HG02610 (cell line): ENCODE measurements at regions not wholly inside any gene's neighbourhood (a gene's known extent, or its start where the extent isn't known, plus 50 kb on each side); places are given as distances from the start of the nearest gene placed in this dataset.

Experiments used
- ATAC-seq: cut with Tn5 transposase; IDR thresholded peaks from one replicate; pipeline ENCODE4 v1.9.1; 2021; ENCODE audit warnings: mild to moderate bottlenecking, moderate library complexity; ENCODE audit not compliant: unreplicated experiment

DNA sequence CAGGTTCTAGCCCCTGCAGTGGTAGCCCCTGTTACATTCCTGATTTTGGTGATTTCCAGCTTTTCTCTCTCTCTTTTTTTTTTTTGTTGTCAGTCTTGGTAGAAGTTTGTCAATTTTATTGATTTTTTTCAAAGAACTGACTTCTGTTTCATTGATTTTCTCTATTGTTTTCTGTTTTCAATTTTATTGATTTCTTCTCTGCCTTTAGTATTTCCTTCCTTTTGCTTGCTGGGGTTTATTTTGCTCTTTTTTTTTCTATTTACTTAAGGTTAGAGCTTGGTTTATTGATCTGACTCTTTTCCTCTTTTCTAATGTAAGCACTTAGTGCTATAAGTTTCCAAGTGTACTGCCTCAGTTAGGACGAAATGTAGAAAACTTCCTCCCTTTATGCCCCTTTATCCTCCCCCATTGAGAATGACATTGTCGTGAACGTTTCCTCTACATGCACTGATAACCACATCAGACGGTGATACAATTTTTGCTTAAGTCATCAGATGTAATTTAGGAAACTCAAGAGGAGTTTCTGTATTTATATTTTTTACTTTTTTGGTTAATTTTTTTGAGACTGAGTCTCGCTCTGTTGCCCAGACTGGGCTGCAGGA lies 81.1 kb upstream of the HS6ST1 start:
- no peak for ATAC-seq

DNA sequence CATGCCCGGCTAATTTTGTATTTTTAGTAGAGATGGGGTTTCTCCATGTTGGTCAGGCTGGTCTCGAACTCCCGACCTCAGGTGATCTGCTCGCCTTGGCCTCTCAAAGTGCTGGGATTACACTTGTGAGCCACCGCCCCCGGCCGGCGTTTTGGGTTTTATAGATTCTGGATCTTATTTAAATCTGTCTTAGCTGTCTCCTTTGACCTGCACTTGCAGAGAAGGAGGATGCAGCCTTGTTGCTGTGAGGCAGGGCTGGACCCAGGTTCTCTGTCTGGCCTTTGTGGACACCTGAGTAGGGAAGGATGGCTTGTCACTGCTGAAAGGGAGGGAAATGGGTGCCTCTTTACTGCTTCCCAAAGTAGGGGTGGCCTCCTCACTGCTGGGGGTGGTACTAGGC lies 83.0 kb upstream of the HS6ST1 start:
- ATAC-seq = no peak

DNA sequence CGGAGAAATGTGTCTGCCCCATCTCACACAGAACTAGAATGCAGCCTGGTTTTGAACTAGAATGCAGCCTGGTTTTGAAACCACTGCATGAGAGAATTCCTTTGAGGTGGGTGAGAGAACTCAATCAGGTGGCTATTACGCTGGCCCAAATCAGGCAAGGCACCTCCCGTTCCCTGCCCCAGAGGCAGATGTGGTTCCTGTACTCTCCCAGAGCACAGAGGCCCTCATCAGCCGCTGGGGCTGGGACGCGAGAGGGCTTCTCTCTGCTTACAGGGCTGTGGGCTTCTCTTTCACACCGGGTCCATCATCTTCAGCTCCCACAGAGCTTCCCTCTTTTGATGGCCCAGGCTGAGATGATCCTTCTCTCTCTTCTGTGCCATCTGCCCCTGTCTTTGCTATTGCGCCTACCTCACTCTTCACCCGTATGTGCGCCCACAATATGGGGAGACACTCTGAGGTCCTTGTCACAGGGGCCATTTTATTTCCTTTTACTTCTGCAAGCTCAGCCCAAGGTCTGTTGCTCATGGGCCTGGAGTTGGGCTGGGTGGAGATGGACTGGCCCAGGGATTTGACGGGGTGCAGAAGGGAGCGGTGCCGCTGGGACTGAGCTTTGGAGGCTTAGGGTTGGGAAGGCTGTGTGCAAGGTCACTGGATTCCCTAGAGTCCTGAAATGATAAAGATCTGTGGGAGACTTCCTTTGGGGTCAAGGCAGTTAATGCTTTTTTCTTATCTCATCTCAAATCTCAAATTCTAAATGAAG lies 84.4 kb upstream of the HS6ST1 start:
- ATAC-seq = no peak

DNA sequence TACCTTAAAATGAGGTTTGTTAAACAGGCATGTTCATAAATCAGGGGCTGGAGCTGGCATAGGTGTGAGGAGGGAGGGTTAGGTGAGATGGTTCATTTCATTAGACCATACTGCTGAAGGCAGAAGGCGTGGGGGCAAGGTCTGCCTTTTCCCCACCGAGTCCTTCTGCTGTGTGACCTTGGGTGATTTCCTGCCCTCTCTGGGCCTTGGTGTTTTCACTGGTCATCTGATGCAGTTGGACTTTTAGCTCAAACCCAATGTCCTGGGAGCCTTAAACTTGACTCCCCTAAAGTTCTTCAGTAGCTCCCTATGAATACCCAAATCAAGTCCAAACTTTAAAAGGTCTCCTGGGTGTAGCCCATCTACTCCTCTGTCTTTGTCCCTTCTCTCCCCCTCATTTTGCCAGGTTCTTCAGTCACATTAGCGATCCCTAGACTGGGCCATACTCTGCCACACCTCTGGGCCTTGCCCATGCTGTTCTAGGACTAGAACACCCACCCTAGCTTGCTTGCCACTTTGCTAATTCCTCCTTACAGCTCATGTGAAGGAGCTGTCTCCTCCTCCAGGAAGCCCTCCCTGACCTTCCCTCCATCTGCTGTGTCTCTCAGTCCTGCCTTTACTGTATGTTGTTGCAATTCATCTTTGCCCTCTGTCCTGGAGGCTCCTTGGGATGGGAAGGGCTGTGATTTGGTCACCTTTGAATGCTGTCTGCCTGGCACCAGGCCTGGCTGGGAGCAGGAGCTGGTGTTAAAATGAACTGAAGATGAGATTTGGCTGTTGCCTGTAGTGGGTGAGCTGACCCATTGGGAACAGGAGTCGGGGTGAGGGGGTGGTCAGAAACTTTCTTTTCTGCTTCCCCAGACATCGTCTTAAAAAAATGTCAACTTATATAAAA lies 85.4 kb upstream of the HS6ST1 start:
- no peak for ATAC-seq

- no peak for ATAC-seq
Measured at GRCh38 chr2:128404709-128405466, 86.2 kb upstream of the HS6ST1 start.

DNA sequence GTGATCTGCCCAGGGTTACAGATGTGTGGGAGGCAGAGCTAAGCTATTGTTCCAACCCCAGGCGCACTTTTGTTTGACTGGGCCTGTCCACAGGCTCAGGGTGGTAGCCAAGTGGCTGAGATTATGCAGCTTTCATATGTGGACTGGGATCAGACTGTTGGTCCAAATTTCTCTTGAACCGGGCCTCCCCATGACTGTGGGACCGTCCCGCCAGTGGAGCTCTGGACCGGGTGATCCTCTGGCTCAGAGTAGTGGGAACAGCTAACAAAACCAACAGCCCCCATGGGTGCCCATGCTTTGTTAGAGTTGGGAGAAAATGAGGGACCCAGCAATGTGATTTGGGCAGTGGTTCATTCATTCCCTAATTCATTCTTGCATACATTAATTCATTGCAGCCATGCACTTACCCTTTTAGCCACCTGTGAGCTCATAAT lies 86.8 kb upstream of the HS6ST1 start:
- ATAC-seq = no peak

GRCh38 chr2:128405981-128406613 lies 87.4 kb upstream of the HS6ST1 start:
- ATAC-seq = no peak

DNA sequence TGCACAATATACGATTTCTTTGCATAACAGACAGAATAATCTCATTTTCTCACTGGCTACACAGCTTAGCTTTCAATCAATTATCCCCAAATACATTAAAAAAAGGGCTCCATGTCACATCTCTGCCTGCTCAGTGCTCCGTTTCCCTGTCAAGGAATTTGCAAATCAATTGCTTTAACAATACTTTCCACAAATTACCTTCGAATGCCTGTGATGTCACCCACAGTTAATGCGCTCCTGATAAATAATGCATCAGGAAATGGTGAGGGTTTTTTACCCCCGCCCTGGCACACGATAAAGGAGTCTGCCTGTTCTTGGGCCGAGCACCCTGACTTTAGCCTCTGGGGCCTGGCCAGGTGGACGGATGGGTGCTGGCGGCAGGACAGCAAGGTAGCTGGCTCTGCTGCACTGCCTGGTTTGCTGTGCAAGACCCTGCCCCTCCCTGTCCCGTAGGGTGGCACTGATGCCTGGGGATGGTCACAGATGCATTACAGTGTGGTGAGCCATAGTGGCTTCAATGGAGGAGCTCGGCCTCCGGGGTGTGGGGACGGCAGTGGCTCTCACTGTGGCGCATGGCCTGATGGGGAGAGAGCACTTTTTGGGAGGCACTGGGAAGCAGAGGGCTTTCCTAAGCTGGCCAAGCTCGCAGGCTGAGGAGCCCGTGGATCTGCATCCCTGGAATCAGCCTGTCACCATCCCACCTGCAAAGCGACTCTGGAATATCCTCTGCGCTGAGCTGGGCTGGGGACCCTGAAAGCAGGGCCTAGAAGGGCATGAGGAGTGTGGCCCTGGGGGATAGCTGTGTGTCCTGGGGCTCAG lies 88.3 kb upstream of the HS6ST1 start:
- no peak for ATAC-seq

- ATAC-seq = no peak
Measured at GRCh38 chr2:128408349-128409305, 90.0 kb upstream of the HS6ST1 start.

GRCh38 chr2:128409326-128410034 lies 90.8 kb upstream of the HS6ST1 start:
- ATAC-seq = no peak

DNA sequence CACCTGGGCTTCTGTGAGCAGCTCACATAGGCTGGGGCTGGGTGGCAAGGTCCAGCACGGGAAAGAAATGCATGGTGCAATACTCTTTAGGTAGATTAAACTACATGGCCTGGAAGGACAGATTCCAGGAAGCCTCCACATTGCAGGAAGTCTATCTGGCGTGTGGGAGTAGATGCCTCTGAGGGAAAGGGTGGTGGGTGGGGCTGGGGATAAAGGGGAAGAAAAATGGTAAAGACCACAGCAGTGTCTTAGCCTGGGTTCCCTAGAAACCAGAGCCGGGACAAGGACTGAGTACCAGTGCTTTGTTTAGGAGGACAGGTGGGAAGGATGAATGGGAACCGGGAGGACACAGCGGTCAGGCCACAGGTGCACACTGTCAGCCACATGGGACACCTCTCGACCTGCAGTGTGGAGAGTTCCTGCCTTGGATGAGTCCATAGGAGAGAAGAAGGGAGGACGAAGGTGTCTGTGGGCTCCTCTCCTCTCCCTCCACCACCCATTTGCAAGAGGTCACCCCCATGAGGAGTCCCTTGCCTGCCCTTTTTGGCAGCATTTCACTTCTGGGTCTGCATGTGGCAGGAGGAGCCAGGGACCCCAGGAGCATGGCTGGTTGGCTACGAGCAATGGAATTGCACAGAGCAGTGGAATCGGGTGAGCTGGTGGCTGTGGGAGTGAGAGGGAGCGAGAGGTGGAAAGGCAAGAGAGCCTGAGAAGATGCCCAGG lies 91.5 kb upstream of the HS6ST1 start:
- ATAC-seq = no peak

DNA sequence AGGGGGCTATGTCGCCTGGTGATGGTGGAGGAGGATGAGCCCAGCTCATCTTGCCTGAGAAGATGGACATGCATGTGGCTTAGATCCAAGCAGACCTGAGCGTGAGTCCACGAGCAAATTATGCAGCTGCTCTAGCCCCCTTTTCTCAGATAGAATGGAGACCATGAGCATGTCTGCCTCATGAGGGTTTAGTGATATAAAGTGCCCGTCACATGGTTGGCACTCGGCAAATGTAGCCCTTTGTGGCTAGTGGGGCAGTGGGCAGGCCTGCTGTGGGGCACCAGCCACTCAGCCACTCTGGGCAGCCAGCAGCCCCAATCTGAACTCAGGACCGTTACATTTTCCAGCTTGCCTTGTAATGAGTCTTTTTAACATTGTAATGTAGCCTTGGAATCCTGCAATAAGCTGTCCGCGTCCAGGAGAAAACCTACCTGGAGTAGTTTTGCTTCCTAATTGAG lies 92.1 kb upstream of the HS6ST1 start:
- ATAC-seq = no peak

DNA sequence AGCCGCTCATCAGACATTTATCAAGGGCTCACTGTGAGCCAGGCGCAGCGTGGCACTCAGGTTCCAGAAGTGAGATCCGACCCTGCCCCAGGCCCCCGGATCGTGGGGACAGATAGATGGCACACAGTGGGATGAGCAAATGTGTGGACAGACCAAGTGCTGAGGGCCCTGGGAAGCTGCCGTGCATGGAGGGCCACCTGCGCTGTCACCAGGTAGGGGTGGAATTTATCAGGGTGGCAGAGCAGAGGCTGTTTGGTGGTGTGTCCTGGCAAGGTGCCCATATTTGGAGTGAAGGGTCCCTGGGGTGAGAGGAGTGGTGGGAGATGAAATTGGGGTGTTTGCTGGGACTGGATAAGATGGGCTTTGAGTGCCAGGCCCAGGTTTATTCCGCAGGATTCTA lies 92.8 kb upstream of the HS6ST1 start:
- no peak for ATAC-seq

GRCh38 chr2:128412181-128412871 lies 93.7 kb upstream of the HS6ST1 start:
- ATAC-seq = no peak

DNA sequence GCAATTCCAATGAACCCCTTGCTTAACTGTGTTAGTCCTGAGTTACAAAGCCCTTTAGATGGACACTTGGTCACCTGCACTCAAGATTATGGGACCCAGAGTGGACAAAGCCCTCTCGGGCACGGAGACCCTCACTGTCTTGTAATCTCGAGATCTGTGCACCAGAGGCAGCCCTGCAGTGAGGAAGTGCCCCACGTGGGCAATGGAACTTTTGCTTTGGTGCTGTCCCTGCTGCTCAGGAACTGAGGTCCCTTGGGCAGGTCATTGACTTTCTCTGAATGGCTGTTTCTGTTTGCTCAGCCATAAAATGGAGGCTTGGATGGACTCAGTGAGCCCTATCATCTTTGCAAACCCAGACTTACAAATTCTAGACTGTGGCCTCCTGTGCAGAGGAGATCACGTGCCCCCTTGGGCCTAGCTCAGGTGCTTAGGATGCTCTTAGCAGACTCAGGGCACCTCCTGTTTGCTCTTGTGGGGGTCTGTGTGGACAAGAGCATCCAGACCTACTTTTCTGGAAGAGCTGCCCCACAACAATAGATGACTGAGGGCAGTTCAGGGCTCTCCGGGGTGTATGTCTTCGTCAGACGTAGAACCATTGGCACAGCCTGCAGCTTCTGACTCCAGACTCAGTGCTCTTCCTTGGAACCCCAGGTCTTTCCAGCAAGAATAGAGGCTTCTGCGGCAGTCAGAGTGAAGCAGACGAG lies 94.5 kb upstream of the HS6ST1 start:
- no peak for ATAC-seq
